BJ (cell line): ENCODE measurements at regions not wholly inside any gene's neighbourhood (a gene's known extent, or its start where the extent isn't known, plus 50 kb on each side); places are given as distances from the start of the nearest gene placed in this dataset.

Source experiments
- CTCF ChIA-PET: fragments of 350-600 bp; formaldehyde crosslinking; extraction: SDS; loops from one replicate; lab custom pipeline; 2021; ENCODE audit warnings: antibody characterized with exemption, inconsistent platforms; lab: Yijun Ruan, JAX
- POLR2A ChIA-PET: fragments of 300-600 bp; sonication (Branson Sonifier 250); formaldehyde crosslinking; extraction: SDS; loops from one replicate; lab custom pipeline; 2021; ENCODE audit warnings: antibody characterized with exemption; lab: Charles Lee
- DNase-seq: peaks from one replicate; pipeline ENCODE4 v3.0.0-alpha.2; 2011; ENCODE audit warnings: low read depth
- H3K27me3 ChIP-seq: 2 replicates; pipeline ENCODE4 v1.6.0; 2011; ENCODE audit warnings: low read length; ENCODE audit not compliant: control insufficient read depth, insufficient read depth
- H3K36me3 ChIP-seq: 2 replicates; pipeline ENCODE4 v1.5.1; 2011; ENCODE audit warnings: low read length; ENCODE audit not compliant: control insufficient read depth, insufficient read depth
- H3K4me3 ChIP-seq: 2 replicates; pipeline ENCODE4 v1.5.1; 2011; ENCODE audit warnings: low read depth, mild to moderate bottlenecking, control low read depth, low read length
- CTCF ChIP-seq: IDR thresholded peaks from 2 replicates; pipeline ENCODE4 v1.5.1; 2011; ENCODE audit warnings: low read depth, mild to moderate bottlenecking, control low read depth, inconsistent platforms, low read length, moderate library complexity; ENCODE audit not compliant: insufficient read depth

- no peak overlapping the region for H3K4me3 ChIP-seq
- no peaks in the 10 kb centered on the region for H3K27me3 ChIP-seq
- TF ChIP-seq CTCF: no peak
- CTCF ChIA-PET: no interaction called here
- POLR2A ChIA-PET: no interaction called here
- no peak for DNase-seq
- no peaks in the 10 kb centered on the region for H3K36me3 ChIP-seq
Measured at GRCh38 chr5:166245556-166245955, 2045.9 kb upstream of the WWC1 start.

GRCh38 chr5:166251786-166252185, 2039.7 kb upstream of the WWC1 start:
- Histone ChIP-seq H3K27me3 (no peaks in the 10 kb centered on the region), H3K36me3 (no peaks in the 10 kb centered on the region), H3K4me3 (no peak overlapping the region)
- no peak for TF ChIP-seq CTCF
- POLR2A ChIA-PET: no interaction called here
- CTCF ChIA-PET: no interaction called here
- no peak for DNase-seq

- ChIA-PET CTCF (no interaction called here), POLR2A (no interaction called here)
- Histone ChIP-seq H3K36me3 (no peaks in the 10 kb centered on the region), H3K27me3 (no peaks in the 10 kb centered on the region), H3K4me3 (no peak overlapping the region)
- DNase-seq: no peak
- no peak for TF ChIP-seq CTCF
Measured at GRCh38 chr5:166257661-166258060, 2033.8 kb upstream of the WWC1 start.

- CTCF ChIA-PET: no interaction called here
- no peak for DNase-seq
- H3K36me3 ChIP-seq: no peaks in the 10 kb centered on the region
- no peaks in the 10 kb centered on the region for H3K27me3 ChIP-seq
- no peak overlapping the region for H3K4me3 ChIP-seq
- no peak for TF ChIP-seq CTCF
- POLR2A ChIA-PET: no interaction called here
Measured at GRCh38 chr5:166262395-166262794, 2029.0 kb upstream of the WWC1 start.

- ChIA-PET CTCF (no interaction called here), POLR2A (no interaction called here)
- TF ChIP-seq CTCF: no peak
- DNase-seq: no peak
- no peaks in the 10 kb centered on the region for H3K27me3 ChIP-seq
- no peak overlapping the region for H3K4me3 ChIP-seq
- H3K36me3 ChIP-seq: no peaks in the 10 kb centered on the region
Measured at GRCh38 chr5:166267907-166268306, 2023.5 kb upstream of the WWC1 start.
